Astrocyte of the spinal cord (primary cell): ENCODE measurements at regions not wholly inside any gene's neighbourhood (a gene's known extent, or its start where the extent isn't known, plus 50 kb on each side); places are given as distances from the start of the nearest gene placed in this dataset.

Experiments used
- DNase-seq: peaks from one replicate; pipeline ENCODE4 v3.0.0; 2011; ENCODE audit warnings: low read depth, low spot score
- H3K4me3 ChIP-seq: 2 replicates; pipeline ENCODE4 v1.5.1; 2011; ENCODE audit warnings: low read depth, mild to moderate bottlenecking, low read length, moderate library complexity
- in situ Hi-C: cut with HindIII; loops from 2 replicates; pipeline ENCODE4 v1.10.0; 2017; ENCODE audit warnings: low sequenced_read_pairs
- TF ChIP-seq, protein P1 (sequence below): IDR thresholded peaks from 2 replicates; pipeline ENCODE4 v1.5.1; 2012; ENCODE audit warnings: low read depth, mild to moderate bottlenecking, low read length, inconsistent platforms

DNA sequence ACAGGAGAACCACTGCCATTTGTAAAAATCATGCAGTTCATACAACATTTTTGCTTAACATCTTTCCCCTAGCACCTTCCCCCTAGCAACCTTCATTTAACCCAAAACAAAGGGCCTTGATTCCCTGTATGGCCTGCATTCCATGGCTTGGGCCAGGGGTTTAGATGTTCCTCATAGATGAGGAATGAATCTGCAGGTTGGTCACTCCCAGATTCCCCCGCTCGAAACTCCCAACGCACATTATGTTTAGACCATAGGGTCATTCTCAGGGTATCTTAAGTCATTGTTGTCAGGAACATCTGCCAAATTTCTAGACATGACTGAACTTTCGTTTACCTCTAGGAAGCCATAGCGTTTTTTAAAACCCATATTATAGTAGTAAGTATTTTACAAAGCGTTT lies 282.2 kb upstream of the VLDLR start:
- in situ Hi-C loops, result no loop called here
- TF ChIP-seq, protein P1, sequence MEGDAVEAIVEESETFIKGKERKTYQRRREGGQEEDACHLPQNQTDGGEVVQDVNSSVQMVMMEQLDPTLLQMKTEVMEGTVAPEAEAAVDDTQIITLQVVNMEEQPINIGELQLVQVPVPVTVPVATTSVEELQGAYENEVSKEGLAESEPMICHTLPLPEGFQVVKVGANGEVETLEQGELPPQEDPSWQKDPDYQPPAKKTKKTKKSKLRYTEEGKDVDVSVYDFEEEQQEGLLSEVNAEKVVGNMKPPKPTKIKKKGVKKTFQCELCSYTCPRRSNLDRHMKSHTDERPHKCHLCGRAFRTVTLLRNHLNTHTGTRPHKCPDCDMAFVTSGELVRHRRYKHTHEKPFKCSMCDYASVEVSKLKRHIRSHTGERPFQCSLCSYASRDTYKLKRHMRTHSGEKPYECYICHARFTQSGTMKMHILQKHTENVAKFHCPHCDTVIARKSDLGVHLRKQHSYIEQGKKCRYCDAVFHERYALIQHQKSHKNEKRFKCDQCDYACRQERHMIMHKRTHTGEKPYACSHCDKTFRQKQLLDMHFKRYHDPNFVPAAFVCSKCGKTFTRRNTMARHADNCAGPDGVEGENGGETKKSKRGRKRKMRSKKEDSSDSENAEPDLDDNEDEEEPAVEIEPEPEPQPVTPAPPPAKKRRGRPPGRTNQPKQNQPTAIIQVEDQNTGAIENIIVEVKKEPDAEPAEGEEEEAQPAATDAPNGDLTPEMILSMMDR, result no peak
- H3K4me3 ChIP-seq, result no peak overlapping the region
- no peak for DNase-seq

DNA sequence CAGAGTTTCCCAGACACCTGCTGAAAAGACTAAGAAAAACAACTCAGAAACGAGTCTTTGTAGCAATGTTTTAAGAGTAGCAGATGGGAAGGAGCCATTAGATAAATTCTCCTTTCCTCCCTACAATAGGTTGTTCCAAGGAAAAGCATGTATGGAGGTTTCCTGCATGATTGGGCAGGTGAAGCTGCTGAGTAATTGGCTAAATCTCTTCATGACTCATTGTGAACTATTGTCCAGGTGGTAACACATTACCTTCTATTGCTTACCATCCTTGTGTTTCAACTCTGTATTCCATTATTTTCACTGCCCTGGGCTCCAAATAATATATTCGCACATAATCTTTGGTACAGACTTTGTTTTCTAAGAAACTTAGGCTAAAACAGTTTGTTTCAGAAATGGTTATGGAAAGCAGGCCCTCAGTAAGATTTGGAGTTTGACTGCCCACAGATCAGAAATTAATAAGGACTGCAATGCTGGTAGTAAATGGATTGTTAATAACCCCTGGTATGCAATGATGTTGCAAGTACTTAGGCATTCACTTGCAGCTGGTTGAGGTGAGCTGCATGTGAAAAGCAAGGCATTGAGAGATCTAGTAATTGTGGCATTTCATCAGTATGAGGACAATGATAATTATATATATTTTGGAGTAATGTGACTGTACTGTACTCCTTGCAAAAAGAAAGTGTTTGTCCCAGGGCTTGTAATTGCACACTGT lies 281.4 kb upstream of the VLDLR start:
- in situ Hi-C loops, result no loop called here
- TF ChIP-seq, protein P1, result no peak
- no peak for DNase-seq
- no peak overlapping the region for H3K4me3 ChIP-seq

DNA sequence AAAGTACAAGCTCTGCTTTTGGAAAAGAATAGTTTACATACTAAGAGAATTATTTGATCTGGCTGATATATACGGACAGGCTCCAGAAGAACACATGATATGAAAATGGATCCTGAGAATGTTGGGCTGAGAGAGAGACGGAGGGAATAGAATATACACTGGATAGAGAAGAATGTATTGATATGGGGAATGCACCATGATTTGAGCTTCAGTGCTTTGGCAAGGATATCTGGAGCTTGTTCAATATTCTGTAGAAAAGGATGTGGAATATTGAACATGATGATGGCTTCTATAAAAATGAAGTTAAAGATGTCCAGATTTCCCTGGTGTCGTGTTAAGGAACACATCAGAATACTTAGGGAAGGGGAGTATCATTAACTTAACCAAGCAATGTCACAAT lies 280.5 kb upstream of the VLDLR start:
- TF ChIP-seq, protein P1, result no peak
- no peak for DNase-seq
- in situ Hi-C loops, result no loop called here
- H3K4me3 ChIP-seq, result no peak overlapping the region

DNA sequence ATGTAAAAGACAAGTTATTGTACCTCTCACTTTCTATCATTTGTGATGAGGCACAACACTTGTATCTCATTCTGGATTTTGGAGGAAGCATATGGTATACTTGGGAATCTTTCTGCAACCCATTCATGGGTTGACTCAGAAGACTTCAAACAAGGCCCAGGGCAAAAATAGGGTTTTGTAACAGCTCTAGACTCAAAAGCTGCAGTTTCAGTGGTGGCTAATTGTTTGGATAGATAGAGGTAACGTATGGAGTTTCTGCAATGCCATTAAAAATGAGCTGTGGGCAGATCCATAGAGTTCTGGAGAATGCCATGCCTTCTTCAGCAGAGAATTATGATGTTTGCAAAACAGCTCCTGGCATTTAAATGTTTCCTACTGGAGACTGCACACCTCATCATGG lies 279.6 kb upstream of the VLDLR start:
- TF ChIP-seq, protein P1, result no peak
- DNase-seq, result no peak
- in situ Hi-C loops, result no loop called here
- H3K4me3 ChIP-seq, result no peak overlapping the region

DNA sequence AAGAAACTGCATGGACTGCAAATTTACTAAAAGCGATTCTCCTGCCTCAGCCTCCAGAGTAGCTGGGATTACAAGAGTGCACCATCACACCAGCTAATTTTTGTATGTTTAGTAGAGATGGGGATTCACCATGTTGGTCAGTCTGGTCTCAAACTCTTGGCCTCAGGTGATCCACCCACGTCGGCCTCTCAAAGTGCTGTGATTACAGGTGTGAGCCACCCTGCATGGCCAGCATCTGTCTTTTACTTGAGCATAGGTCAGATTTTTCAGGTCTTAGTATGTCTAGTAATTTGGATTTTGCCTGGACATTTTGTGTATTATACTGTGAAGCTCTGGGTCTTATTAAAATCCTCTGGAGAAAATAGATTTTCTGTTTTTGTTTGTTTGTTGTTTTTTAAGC lies 277.8 kb upstream of the VLDLR start:
- no peak overlapping the region for H3K4me3 ChIP-seq
- in situ Hi-C loops, result no loop called here
- DNase-seq, result no peak
- TF ChIP-seq, protein P1, result no peak

DNA sequence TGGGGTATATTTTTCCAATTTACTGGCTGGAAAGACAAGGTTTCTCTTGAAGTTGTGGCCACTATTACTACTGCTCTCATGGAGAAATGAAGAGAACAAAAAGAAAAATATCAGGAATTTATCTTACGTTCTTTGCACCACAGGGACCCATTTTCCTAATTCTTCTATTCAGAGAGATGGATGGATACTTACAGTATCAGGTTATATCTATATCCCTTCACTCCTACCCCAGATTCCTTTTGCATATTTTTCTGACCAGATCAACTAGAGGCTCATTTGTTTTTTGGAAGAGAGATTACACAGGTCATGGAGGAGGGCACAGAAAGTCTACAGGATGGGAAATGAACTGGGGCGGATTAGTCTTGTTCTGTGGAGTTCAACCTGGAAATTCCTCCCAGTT lies 277.2 kb upstream of the VLDLR start:
- DNase-seq, result no peak
- in situ Hi-C loops, result no loop called here
- H3K4me3 ChIP-seq, result no peak overlapping the region
- TF ChIP-seq, protein P1, result no peak
